RKO (cell line): ENCODE measurements at regions not wholly inside any gene's neighbourhood (a gene's known extent, or its start where the extent isn't known, plus 50 kb on each side); places are given as distances from the start of the nearest gene placed in this dataset.

Source experiments
- DNase-seq: peaks from one replicate; pipeline ENCODE4 v3.0.0-alpha.2; 2016; ENCODE audit warnings: low spot score

DNA sequence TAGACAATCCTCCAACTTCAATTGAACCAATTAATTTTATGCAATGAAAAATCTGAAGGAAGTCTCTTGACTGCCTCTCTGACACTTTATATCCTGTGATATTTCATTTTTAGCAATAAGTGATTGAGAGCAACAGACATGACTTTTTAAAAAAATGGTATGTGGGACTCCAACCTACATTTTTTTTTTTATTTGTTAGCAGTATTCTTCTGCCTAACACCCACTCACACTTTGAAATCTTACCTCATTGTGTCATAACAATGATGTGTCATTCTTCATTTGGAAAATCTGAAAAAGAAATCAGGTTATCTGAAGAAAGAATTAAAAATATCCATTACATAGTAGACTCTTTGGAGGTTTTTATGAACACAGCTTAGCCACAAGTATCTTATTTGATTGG, 541.3 kb upstream of the KCNMB2 start:
- no peak for DNase-seq

GRCh38 chr3:177995381-177996085, 540.7 kb upstream of the KCNMB2 start:
- no peak for DNase-seq

DNA sequence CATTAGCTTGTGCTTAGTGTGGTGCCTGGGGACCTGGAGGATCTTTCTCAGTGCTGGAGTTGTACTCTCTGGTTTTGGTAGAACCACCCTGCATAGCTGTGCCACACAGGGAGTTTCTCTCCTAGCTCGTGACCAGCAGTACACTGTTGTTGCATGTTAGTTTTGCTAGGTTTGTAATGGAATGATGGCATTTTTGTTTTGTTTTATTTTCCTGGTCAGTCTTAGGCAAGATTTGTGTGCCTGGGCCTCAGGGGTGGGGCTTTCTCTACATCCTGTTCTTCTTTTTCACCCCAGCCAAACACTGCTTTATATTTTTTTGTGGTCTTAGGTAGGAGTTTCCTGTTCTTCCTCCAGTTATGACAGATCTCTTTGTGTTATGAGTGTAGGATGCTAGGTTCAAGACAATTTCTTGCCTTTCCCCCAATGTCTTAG, 534.5 kb upstream of the KCNMB2 start:
- DNase-seq = no peak

DNA sequence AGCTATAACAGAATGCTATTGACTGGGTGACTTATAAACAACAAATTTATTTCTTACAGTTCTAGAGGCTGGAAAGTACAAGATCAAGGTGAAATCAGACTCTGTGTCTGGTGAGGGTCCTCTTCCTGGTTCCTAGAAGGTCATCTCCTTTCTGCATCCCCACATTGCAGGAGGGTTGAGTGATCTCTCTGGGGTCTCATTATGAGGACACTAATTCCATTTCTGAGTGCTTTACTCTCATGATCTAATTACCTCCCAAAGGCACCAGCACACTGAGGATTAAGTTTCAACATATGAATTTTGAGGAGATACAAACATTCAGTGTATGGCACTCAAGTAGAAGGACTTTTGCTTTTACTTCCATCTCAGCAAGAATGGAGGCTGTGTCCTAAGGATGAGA, 534.1 kb upstream of the KCNMB2 start:
- no peak for DNase-seq

GRCh38 chr3:178003756-178004155, 532.5 kb upstream of the KCNMB2 start:
- DNase-seq = no peak

DNA sequence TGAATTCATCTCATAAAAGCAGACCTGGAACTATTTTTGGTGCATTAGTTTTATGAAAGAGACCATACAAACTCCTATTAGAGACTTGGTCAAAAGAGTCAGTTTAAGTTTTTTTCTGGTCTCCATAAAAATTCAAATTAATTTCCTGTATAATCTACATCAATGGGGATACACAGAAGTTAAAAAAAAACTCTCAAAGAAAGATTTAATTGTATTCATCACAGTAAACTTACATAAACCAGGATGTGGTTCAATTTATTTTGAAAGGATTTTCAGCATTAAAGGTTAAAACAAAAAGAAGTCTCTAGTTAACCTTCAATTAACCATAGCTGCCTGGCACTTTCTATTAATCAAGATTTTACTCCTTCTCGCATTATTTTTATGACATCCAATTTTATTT, 530.3 kb upstream of the KCNMB2 start:
- DNase-seq = no peak

GRCh38 chr3:178010306-178010705, 525.9 kb upstream of the KCNMB2 start:
- DNase-seq = no peak

DNA sequence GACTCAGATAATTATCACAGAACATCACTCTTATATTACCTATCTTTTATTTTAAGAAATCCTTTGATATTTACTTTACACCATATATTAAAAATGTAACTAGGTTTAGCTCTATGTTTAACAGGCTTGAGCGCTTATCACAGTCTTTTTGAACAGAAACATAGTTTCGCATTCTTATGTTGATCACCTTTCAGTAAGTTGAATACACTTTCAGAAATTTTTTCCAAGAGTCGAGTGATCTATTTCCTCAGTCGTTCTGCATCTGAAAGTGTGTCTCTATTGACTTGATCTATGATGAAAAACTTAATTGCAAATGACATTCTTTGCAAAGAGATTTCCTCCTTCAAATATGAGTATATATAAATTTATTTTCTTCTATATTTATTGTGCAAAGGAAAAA, 516.6 kb upstream of the KCNMB2 start:
- DNase-seq = no peak

DNA sequence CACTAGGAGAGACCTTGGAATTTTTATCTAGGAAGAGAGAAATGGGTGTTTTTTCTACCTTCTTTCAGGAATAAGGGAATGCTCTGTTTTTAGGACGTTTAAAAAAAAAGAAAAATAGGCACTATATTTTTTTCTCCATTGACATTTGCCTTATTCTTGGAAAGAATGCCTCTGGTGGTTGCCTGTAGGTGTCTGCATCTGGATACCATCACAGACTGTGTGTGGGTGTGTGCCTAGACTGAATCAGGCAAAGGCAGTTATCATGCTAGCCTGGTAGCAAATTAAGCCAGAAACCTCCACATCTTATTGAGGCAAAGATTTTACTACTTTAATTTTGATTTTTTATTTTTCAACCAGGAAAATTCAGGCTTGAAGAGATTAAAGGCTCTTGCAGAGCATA, 513.6 kb upstream of the KCNMB2 start:
- DNase-seq = peak; percentile 27

DNA sequence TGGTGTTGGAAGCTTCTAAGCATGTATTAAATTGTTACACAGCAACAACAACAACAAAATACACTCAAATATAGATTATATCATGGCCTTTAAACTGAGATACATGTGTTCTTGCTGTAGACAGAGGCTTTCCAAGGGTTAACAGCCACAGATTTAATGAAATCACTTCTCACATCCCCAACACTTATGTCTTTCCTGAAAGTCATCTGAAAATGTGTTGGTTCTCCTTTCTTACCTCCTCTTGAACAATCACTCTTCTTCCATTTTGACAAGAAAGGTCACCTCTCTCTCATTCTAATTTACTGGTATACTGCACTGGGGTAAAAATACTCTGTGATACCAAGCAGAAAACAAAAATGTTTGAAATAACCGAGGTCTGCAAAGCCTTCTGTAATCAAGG, 507.3 kb upstream of the KCNMB2 start:
- no peak for DNase-seq

DNA sequence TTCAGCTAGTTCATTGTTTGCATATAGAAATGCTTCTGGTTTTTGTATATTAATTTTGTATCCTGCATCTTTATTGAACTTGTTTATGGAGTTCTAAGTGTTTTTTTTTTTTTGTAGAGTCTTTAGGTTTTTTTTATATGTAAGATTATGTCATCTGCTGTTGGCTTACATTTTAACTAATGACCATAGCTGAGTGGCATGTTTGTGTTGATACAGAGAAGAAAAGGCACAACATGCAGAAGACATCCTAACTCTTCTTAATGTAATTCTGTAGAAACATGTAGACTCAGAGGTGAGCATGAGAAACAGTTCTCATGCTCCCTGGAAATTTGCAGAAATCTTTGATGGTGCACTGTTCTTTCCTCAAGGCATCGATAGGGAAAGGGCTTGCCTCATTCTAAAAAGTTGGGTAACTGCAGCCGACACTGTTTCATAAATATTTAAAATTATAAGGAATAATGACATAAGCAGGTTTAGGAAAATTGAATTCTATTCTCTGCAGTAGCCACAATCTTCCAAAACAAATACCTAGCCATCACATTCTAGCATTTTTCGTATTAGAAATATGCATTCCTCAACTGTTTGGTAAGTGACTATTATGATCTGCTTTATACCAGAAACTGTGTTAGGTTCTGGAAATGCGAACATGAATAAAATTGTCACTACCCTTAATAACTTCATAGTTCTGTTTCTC, 499.6 kb upstream of the KCNMB2 start:
- DNase-seq = no peak

- no peak for DNase-seq
Observed at GRCh38 chr3:178041931-178042330, 494.3 kb upstream of the KCNMB2 start.

GRCh38 chr3:178042376-178042775, 493.9 kb upstream of the KCNMB2 start:
- no peak for DNase-seq

- DNase-seq = no peak
Observed at GRCh38 chr3:178043084-178043483, 493.2 kb upstream of the KCNMB2 start.

DNA sequence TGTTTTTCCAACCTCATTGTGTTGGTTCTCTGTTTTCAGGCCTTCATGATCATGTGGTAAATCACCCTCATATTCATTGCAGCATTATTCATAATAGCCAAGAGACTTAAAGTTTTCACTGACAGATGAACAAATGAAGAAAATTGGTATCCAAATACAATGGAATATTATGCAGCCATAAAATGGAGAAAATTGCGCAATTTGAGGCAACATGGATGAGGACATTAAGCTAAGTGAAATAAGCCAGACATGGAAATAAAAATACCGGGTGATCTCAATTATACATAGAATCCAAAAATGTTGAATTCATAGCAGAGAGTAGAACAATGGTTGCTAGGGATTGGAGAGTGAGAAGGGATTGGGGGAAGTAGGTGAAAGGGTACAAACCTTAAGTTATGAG, 491.9 kb upstream of the KCNMB2 start:
- no peak for DNase-seq

DNA sequence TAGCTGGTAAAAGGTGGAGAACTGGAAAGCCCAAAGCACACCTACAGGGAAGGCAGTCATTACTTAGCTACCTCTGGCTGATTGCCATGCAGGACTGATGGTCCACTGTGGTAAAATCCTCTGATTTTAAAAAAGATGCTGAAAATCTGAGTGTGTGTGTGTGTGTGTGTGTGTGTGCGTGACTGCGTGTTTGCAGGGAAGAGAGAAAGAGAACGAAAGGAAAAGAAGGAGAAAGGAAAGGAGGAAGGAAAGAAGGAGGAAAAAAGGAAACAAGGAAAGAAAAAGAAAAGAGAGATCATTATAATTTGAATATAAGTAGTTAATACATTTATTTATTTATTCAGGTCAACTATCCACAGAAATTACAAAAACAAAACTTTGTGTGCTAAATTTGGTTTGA, 488.7 kb upstream of the KCNMB2 start:
- no peak for DNase-seq

- DNase-seq = no peak
Observed at GRCh38 chr3:178048768-178049167, 487.5 kb upstream of the KCNMB2 start.

DNA sequence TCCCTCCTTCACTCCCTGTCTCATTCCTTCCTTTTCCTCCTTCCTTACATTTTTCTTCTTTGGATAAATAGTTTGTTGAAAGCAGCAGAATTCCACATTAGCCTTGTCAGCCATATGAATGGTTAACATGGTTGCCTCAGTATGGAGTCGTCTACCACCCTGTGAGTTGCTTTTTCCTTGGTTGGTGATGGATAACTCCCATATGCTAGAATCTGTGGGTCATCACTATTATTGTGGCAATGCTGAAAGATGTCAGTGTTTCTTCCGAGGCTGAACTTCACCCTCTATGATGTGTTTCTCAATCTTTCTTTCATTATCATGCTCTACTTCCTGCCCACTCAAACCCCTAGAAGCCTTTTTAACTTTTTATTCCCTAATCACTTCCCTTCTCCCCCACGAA, 481.8 kb upstream of the KCNMB2 start:
- no peak for DNase-seq

- no peak for DNase-seq
Observed at GRCh38 chr3:178055939-178056338, 480.3 kb upstream of the KCNMB2 start.

DNA sequence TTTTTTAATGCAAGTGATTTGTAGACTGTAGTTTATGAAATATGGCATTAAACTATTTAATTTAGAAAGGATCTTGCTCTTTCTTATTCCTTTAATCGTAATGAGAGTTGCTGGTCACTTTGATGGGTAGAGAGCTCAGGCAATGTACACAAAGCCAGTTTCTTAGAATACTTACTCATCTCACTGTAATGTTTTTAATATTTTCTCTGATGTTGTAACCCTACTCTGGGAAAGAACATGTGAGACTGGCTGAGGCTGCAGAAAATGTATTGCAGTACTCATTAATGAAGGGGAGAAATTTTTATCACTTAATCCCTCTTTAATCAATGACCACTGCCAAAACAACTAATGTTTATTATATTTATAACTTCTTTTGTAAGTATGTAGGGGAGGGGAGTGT, 479.4 kb upstream of the KCNMB2 start:
- no peak for DNase-seq

GRCh38 chr3:178058629-178059028, 477.6 kb upstream of the KCNMB2 start:
- no peak for DNase-seq

GRCh38 chr3:178059119-178059518, 477.1 kb upstream of the KCNMB2 start:
- no peak for DNase-seq

GRCh38 chr3:178059836-178060235, 476.4 kb upstream of the KCNMB2 start:
- DNase-seq = no peak

DNA sequence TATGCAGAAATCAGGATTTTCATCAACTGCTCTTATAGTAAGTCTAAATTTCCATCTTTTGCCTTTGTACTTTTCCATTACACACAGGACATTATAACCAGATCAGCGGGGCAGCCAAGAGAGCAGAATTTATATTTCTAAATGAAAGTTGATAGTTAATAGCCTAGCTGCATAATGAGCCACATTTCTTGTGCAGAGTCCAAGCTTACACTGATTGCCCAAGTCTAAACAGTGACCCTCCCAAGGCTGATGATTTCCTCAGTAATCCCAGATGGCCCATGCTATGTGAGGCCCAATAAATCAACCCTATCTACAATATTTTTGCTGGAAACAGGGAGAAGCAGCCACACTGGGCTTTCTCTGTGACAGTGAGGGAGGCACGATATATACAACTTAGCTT, 475.8 kb upstream of the KCNMB2 start:
- no peak for DNase-seq
